Stomach (tissue), 8 donors: ENCODE measurements at regions not wholly inside any gene's neighbourhood (a gene's known extent, or its start where the extent isn't known, plus 50 kb on each side); places are given as distances from the start of the nearest gene placed in this dataset.
"Not testable (repeated sequence)": the region's sequence is repeated elsewhere in the genome, so short reads cannot be mapped to it uniquely, and the experiment has no call there.

ENCODE experiments used
- DNase-seq, 2 donors: peaks; one replicate each; pipeline versions ENCODE4 v3.0.0 to v3.0.0-alpha.2; 2013 to 2019
- H3K27ac ChIP-seq, 5 donors: fragments of 200-600 bp in 4 of 5; sonication (generic) in 4 of 5; one replicate each; pipeline ENCODE4 v1.5.1; 2013 to 2019; ENCODE audit warnings: mild to moderate bottlenecking in 1 of 5, moderate library complexity in 1 of 5
- H3K27me3 ChIP-seq, 3 donors: fragments of 200-600 bp; sonication (generic); one replicate each; pipeline ENCODE4 v1.5.1; 2017 to 2019; ENCODE audit warnings: mixed run types in 1 of 3
- H3K36me3 ChIP-seq, 4 donors: fragments of 200-600 bp; sonication (generic); 1 replicate in 3 of 4; 2 replicates in 1 of 4; pipeline ENCODE4 v1.5.1; 2016 to 2019
- H3K4me1 ChIP-seq, 4 donors: fragments of 200-600 bp; sonication (generic); one replicate each; pipeline ENCODE4 v1.5.1; 2016 to 2019
- H3K4me3 ChIP-seq, 4 donors: fragments of 200-600 bp; sonication (generic) in 3 of 4; one replicate each; pipeline ENCODE4 v1.5.1; 2016 to 2019; ENCODE audit warnings: mild to moderate bottlenecking in 1 of 4
- H3K9me3 ChIP-seq, 4 donors: fragments of 200-600 bp; sonication (generic); one replicate each; pipeline ENCODE4 v1.5.1; 2016 to 2019
- EP300 ChIP-seq: sonication (generic); formaldehyde crosslinking; IDR thresholded peaks from one replicate; pipeline ENCODE4 v1.6.1; 2017; ENCODE audit warnings: antibody characterized with exemption
- POLR2A ChIP-seq, 4 donors: fragments of 450-650 bp; IDR thresholded peaks; one replicate each; pipeline ENCODE4 v1.6.1; 2016; ENCODE audit warnings: antibody characterized with exemption in 4 of 4, control low read depth in 2 of 4, mild to moderate bottlenecking in 1 of 4, moderate library complexity in 1 of 4
- POLR2AphosphoS5 ChIP-seq, 3 donors: sonication (generic); formaldehyde crosslinking; IDR thresholded peaks; one replicate each; pipeline ENCODE4 v1.6.1; 2016; ENCODE audit warnings: antibody characterized with exemption in 3 of 3
- WGBS, 5 donors: extraction: QIAGEN DNeasy Blood & Tissue Kit in 3 of 5; methylation state at CpG; one replicate each; pipeline versions ENCODE4 v1.1.5 to v1.1.7; 2013 to 2018; 5-methylcytosine and 5-hydroxymethylcytosine counted together
- intact Hi-C: fragments of 100-400 bp; cut with DNase I; formaldehyde crosslinking; loops from one replicate; pipeline ENCODE4 v1.15.1; 2023; ENCODE audit warnings: low total_unique reads
- TF ChIP-seq, protein P1 (sequence below), 7 experiments: fragments of 450-650 bp in 4 of 7; fragments of 200-600 bp in 3 of 7; sonication (generic) in 3 of 7; IDR thresholded peaks; one replicate each; pipeline ENCODE4 v1.5.1; 2016 to 2019; ENCODE audit warnings: antibody characterized with exemption in 7 of 7, control low read depth in 2 of 7, mild to moderate bottlenecking in 1 of 7
- donor health status: healthy with polysubstance abuse.
- donor health status: Bipolar disorder and iron deficiency.
- donor health status: healthy.

DNA sequence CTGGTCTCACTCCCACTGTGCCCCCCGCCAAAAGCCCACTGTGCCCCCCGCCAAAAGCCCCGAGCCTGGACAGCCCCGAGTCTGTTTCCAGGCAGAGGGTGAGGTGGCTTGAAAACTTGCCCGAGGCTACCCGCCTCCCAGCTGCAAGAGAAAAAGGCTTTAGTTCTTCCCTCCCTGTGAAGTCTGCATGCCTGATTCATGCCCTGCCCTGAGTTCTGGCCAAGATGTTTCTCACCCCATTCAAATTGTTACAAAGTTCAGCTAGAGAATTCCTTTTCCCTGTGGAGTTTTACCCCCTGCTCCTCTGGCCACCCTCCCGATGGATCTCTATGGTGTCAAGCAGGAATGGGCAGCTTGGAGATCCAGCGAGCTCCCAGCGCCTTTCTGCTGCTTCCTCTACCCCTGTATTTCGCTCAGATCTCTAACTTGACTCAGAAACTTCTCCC, 298.8 kb upstream of the MAP3K7 start:
- Histone ChIP-seq H3K9me3 (peaks cover 0 to 19% (median 9%) of the 10 kb centered on the region in 4 donors), H3K27me3 (no peaks in the 10 kb centered on the region), H3K36me3 (no peaks in the 10 kb centered on the region), H3K27ac (no peak overlapping the region), H3K4me1 (no peaks in the 10 kb centered on the region), H3K4me3 (no peak overlapping the region)
- TF ChIP-seq POLR2AphosphoS5 (IDR thresholded peaks at IDR 0.05) (no peak), POLR2A (IDR thresholded peaks at IDR 0.05) (no peak), EP300 (no peak)
- TF ChIP-seq, protein P1, sequence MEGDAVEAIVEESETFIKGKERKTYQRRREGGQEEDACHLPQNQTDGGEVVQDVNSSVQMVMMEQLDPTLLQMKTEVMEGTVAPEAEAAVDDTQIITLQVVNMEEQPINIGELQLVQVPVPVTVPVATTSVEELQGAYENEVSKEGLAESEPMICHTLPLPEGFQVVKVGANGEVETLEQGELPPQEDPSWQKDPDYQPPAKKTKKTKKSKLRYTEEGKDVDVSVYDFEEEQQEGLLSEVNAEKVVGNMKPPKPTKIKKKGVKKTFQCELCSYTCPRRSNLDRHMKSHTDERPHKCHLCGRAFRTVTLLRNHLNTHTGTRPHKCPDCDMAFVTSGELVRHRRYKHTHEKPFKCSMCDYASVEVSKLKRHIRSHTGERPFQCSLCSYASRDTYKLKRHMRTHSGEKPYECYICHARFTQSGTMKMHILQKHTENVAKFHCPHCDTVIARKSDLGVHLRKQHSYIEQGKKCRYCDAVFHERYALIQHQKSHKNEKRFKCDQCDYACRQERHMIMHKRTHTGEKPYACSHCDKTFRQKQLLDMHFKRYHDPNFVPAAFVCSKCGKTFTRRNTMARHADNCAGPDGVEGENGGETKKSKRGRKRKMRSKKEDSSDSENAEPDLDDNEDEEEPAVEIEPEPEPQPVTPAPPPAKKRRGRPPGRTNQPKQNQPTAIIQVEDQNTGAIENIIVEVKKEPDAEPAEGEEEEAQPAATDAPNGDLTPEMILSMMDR (IDR thresholded peaks at IDR 0.05): no peak
- DNase-seq: no peak
- WGBS, 5 donors: 83 to 93% (median 83%) methylated on average over 7 to 10 of the region's 10 CpGs
- intact Hi-C loops: no loop called here

DNA sequence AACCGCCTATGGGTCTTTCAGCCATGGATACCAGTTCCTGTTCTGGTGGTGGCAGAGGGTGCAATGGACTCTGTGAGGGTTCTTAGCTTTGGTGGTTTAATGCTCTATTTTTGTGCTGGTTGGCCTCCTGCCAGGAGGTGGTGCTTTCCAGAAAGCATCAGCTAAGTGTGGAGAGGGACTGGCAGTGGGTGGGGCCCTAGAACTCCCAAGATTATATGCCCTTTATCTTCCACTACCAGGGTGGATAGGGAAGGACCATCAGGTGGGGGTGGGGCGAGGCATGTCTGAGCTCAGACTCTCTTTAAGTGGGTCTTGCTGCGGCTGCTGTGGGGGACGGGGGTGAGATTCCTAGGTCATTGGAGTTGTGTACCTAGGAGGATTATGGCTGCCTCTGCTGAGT, 298.3 kb upstream of the MAP3K7 start:
- H3K27me3 ChIP-seq, H3K4me3 ChIP-seq, H3K36me3 ChIP-seq, H3K27ac ChIP-seq, DNase-seq, H3K4me1 ChIP-seq, intact Hi-C loops: not testable (repeated sequence)
- WGBS, 5 donors: 86 to 100% (median 88%) methylated on average over 3 to 4 of the region's 4 CpGs
- peaks cover 0 to 19% (median 9%) of the 10 kb centered on the region in 4 donors for H3K9me3 ChIP-seq

DNA sequence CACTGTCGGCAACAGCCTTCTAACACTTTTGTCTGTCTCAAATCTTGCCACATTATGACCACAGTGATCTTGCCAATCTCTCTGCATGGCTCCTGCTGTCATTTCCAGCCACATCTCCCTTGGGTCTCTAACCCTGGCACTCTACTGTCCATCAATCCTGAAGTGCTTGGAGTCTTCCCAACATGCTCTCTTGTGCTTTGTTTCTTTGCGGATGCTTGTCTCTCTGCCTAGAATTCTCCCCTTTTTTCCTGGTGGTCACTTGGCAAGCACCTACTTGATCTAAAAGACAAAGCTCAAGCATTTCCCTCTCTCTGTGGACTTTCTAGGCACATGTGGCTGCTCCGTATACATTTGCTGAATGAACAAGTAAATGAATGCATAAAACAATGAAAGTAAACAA, 290.7 kb upstream of the MAP3K7 start:
- Histone ChIP-seq H3K4me1 (no peaks in the 10 kb centered on the region), H3K4me3 (no peak overlapping the region), H3K36me3 (no peaks in the 10 kb centered on the region), H3K9me3 (peaks cover 5 to 22% (median 12%) of the 10 kb centered on the region in 4 donors), H3K27ac (no peak overlapping the region), H3K27me3 (peaks cover 0 to 7% (median 0%) of the 10 kb centered on the region in 3 donors)
- TF ChIP-seq POLR2A (IDR thresholded peaks at IDR 0.05): no peak
- no peak for TF ChIP-seq POLR2AphosphoS5 (IDR thresholded peaks at IDR 0.05)
- TF ChIP-seq, protein P1 (IDR thresholded peaks at IDR 0.05): no peak
- TF ChIP-seq EP300: no peak
- intact Hi-C loops: no loop called here
- WGBS, 5 donors: 71 to 80% (median 79%) methylated on average over 3 of the region's 3 CpGs
- DNase-seq: no peak

DNA sequence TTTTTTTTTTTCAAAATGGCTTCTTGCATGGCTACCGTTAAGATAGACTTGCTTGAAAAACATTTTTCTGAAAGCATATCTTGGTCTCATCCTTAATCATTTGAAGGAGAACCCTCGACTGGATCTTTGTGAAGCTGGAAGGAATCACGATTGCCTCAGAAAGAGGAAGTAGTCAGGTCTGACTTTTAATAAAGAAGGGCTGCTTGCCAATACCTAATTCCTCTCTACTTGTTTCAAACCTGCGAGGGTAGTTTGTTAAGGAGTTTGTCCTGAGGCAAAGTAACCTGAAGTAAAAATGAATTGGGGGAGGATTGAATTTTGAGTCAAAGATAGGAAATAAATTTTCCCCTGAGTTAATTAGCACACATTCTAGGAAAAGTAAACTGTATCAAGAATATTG, 288.1 kb upstream of the MAP3K7 start:
- H3K9me3 ChIP-seq: peaks cover 5 to 13% (median 7%) of the 10 kb centered on the region in 4 donors
- no peak for DNase-seq
- TF ChIP-seq, protein P1 (IDR thresholded peaks at IDR 0.05): no peak
- TF ChIP-seq POLR2AphosphoS5 (IDR thresholded peaks at IDR 0.05): no peak
- no peak for TF ChIP-seq EP300
- TF ChIP-seq POLR2A (IDR thresholded peaks at IDR 0.05): no peak
- no peaks in the 10 kb centered on the region for H3K4me1 ChIP-seq
- H3K27ac ChIP-seq: no peak overlapping the region
- intact Hi-C loops: no loop called here
- no peak overlapping the region for H3K4me3 ChIP-seq
- no peaks in the 10 kb centered on the region for H3K36me3 ChIP-seq
- peaks cover 0 to 7% (median 0%) of the 10 kb centered on the region in 3 donors for H3K27me3 ChIP-seq
- WGBS, 5 donors: 44 to 55% (median 50%) methylated on average over 4 of the region's 4 CpGs

DNA sequence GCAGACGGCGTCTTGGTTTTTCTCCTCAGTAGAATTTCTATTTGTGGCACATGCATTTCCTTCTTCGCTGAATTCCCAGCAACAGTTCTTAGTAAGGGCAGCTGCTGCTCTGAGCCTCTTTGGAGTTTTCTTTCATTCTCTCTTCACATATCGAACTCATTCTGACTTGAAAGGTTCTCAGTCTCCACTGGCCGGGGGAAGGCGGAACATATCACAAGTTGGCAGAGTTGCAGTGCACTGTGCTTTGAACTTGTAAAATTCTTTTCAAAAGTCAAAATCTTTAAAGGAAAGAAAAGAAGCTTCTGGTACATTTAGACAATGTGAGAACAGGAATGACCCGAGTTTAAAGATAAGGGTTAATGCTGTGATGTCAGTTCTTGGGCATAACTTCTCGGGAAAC, 286.1 kb upstream of the MAP3K7 start:
- Histone ChIP-seq H3K27me3 (peaks cover 0 to 6% (median 0%) of the 10 kb centered on the region in 3 donors), H3K9me3 (no peaks in the 10 kb centered on the region), H3K4me3 (no peak overlapping the region), H3K36me3 (no peaks in the 10 kb centered on the region), H3K4me1 (no peaks in the 10 kb centered on the region), H3K27ac (no peak overlapping the region)
- WGBS, 5 donors: 74 to 80% (median 75%) methylated on average over 8 of the region's 8 CpGs
- intact Hi-C loops: no loop called here
- TF ChIP-seq POLR2AphosphoS5 (IDR thresholded peaks at IDR 0.05) (no peak), POLR2A (IDR thresholded peaks at IDR 0.05) (no peak), EP300 (no peak)
- TF ChIP-seq, protein P1 (IDR thresholded peaks at IDR 0.05): no peak
- DNase-seq: no peak
